Activated naive CD4-positive, alpha-beta T cell treated with anti-CD3 and anti-CD28 coated beads, Interleukin-2, amount 50 U/mL, for 24 hours (primary cell): ENCODE measurements at regions not wholly inside any gene's neighbourhood (a gene's known extent, or its start where the extent isn't known, plus 50 kb on each side); places are given as distances from the start of the nearest gene placed in this dataset.

ENCODE experiments used
- H3K27ac Mint-ChIP-seq: one replicate; pipeline ENCODE4 v1.8.0; 2021; ENCODE audit warnings: mild to moderate bottlenecking, mixed read lengths
- H3K27me3 Mint-ChIP-seq: one replicate; pipeline ENCODE4 v1.8.0; 2021; ENCODE audit warnings: mixed read lengths
- H3K36me3 Mint-ChIP-seq: one replicate; pipeline ENCODE4 v1.8.0; 2021; ENCODE audit warnings: mixed read lengths
- H3K4me1 Mint-ChIP-seq: one replicate; pipeline ENCODE4 v1.8.0; 2021; ENCODE audit warnings: mixed read lengths
- H3K4me3 Mint-ChIP-seq: one replicate; pipeline ENCODE4 v1.8.0; 2021; ENCODE audit warnings: mild to moderate bottlenecking, mixed read lengths
- H3K9me3 Mint-ChIP-seq: one replicate; pipeline ENCODE4 v1.8.0; 2021; ENCODE audit warnings: mixed read lengths

DNA sequence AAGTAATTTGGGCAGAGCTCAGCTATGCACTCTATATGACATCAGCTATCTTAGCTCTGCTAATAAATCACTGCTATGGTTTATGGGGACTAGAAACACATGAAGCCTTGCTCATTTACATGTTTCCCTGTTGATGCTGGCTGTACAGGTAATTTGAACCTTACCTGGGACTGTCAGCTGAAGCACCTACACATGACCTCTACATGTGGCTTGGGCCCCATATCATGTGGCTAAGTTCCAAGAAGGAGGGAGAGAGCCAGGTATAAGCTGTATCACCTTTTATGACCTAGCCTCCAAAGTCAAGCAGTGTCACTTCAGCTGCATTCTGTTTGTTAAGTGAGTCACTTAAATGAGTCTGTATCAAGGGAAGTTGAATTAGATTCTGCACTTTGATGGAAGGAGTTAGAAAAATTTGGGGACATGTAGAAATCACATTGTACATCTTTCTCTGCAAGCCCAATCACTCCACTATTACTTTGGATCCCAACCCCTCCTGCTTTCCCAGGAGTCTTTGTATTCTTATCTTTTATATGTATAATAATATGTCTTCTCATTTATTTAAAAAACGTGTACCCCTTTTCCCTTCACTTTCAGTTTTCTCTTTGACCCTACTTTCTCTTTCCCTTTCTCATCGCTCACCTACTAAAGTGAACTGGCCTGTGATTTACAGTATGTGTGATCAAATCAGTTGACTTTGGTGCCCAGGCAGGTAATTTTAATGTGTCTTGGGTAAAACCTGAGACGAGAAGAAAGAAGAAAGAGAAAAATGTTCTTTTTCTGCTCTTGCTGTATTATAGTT is 53.4 kb upstream of the PRKACB start:
- H3K36me3 Mint-ChIP-seq, result peaks cover 6% of the 10 kb centered on the region
- no peaks in the 10 kb centered on the region for H3K27me3 Mint-ChIP-seq
- H3K4me3 Mint-ChIP-seq, result peak overlapping the region; percentile 83
- no peaks in the 10 kb centered on the region for H3K9me3 Mint-ChIP-seq
- H3K4me1 Mint-ChIP-seq, result peaks cover 31% of the 10 kb centered on the region
- H3K27ac Mint-ChIP-seq, result peak overlapping the region; percentile 73

DNA sequence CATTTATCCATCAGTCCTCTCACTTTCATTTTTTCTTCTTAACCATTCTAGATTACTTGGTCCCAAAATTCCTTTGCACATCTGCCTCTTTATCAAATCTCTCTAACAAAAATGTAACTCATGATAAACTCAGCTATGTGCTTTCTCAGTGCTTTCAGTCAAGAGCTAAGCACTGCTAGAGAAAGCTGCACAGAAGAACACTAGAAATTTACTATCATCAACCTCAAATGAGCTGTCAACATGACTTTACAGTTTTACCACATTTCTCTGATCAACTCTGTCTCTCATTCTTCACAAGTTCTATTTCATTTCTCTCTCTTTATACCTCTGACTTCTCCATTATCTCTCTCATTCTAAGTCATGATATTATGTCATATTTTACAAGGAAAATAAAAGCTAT is 54.2 kb upstream of the PRKACB start:
- no peaks in the 10 kb centered on the region for H3K36me3 Mint-ChIP-seq
- peak overlapping the region; percentile 83 for H3K4me3 Mint-ChIP-seq
- H3K4me1 Mint-ChIP-seq, result peaks cover 31% of the 10 kb centered on the region
- H3K27me3 Mint-ChIP-seq, result no peaks in the 10 kb centered on the region
- peak overlapping the region; percentile 73 for H3K27ac Mint-ChIP-seq
- no peaks in the 10 kb centered on the region for H3K9me3 Mint-ChIP-seq

DNA sequence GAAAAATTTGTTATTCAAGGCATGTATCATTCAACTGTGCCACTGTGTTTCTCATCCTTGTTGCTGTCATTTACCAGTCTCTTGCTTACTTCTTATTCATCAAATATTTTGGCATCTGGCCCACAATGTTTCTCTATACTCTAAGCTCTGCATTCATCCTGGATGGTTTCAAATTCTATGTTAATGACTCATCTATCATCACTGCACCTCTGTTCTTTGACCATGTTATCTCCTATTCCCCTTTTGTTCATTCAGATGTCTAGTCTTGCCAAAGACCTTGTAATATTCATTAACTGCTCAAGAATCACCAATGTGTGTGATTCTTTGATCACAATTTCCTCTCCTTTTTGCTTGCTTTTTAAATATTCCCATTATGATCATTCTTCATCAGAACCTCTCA is 54.6 kb upstream of the PRKACB start:
- peak overlapping the region; percentile 83 for H3K4me3 Mint-ChIP-seq
- peaks cover 31% of the 10 kb centered on the region for H3K4me1 Mint-ChIP-seq
- H3K27ac Mint-ChIP-seq, result peak overlapping the region; percentile 73
- H3K9me3 Mint-ChIP-seq, result no peaks in the 10 kb centered on the region
- H3K36me3 Mint-ChIP-seq, result no peaks in the 10 kb centered on the region
- H3K27me3 Mint-ChIP-seq, result peaks cover under 1% of the 10 kb centered on the region

DNA sequence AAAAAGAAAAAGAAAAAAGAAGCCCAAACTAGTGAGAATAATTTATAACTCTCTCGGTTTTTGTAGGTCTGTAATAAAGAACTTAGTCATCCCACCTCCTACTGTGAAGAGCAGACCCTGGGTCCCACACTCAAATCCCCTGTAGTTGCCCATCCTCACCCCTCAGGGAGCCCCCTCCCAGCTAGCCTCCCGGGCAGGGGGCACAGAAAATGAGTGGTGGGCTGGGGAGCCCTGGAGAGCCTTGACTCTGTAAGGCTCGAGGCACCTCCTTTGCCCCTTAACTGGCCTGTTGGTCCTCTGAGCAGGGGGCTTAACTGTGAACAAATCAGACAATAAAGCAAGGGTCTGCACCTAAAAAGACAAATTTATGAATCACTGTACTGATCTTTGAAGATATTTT is 57.5 kb upstream of the PRKACB start:
- H3K4me3 Mint-ChIP-seq, result no peak overlapping the region
- peaks cover 25% of the 10 kb centered on the region for H3K4me1 Mint-ChIP-seq
- H3K36me3 Mint-ChIP-seq, result no peaks in the 10 kb centered on the region
- H3K9me3 Mint-ChIP-seq, result no peaks in the 10 kb centered on the region
- peaks cover 2% of the 10 kb centered on the region for H3K27me3 Mint-ChIP-seq
- H3K27ac Mint-ChIP-seq, result no peak overlapping the region

DNA sequence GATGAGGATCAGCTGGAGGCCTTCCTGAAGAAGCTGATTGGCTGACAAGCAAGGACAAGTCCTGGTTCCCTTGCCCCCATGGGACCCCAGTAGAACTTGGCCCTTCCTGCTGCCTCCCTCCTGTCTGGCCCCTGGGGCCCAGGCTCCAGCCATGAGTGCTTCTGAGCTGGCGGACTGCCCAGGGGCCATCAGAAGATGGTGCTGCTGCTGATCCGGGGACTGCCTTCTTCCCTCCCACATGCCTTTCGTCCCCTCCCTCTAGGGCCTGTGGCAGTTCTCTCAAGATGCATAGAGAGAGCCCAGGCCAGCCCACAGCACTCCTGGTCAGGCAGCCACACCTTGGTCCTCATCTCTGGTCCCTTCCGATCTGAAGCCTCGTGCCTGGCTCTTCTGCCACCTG is 57.9 kb upstream of the PRKACB start:
- Mint-ChIP-seq H3K27me3 (peaks cover 2% of the 10 kb centered on the region), H3K36me3 (no peaks in the 10 kb centered on the region), H3K27ac (no peak overlapping the region), H3K9me3 (no peaks in the 10 kb centered on the region), H3K4me1 (peaks cover 22% of the 10 kb centered on the region), H3K4me3 (no peak overlapping the region)

DNA sequence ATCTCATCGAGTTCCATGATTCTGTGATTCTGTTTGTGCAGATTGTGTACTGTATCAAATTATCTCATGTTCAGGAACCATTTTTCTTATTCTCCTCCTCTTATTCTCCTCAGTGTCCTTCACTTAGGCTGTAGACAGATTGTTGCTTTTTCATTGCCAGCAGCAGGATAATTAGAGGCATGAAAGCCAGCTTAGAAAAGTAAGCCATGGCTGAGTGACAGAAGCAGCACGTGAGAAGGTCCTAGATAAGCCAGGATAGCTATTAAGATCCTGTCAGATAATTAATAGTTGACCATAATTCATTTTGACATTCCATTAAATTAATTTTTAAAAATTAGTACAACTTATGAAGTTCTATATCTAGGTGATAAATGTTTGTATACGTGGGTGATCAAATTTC is 60.8 kb upstream of the PRKACB start:
- H3K27ac Mint-ChIP-seq, result no peak overlapping the region
- H3K27me3 Mint-ChIP-seq, result peaks cover 2% of the 10 kb centered on the region
- H3K36me3 Mint-ChIP-seq, result peaks cover 1% of the 10 kb centered on the region
- peaks cover 8% of the 10 kb centered on the region for H3K4me1 Mint-ChIP-seq
- H3K9me3 Mint-ChIP-seq, result no peaks in the 10 kb centered on the region
- no peak overlapping the region for H3K4me3 Mint-ChIP-seq

DNA sequence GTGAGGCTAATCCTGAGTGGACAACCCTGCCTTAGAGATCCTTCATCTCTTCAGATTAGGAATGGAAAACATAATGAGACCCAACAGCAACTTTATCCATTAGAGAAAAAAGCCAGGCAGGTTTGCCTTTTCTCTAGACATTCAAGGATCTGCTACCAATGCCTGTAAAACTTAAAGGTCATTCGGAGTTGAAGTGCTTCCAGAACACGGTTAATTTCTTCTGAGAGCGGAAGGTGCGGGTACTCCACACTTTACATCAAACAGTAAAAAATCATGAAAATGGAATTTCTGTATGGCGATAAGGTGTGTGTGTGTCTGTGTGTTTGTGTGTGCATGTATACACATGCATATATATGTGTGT is 65.2 kb upstream of the PRKACB start:
- Mint-ChIP-seq H3K9me3 (no peaks in the 10 kb centered on the region), H3K27me3 (no peaks in the 10 kb centered on the region), H3K4me3 (peak overlapping the region; percentile 88), H3K4me1 (peaks cover 17% of the 10 kb centered on the region), H3K27ac (peak overlapping the region; percentile 30), H3K36me3 (peaks cover 1% of the 10 kb centered on the region)

DNA sequence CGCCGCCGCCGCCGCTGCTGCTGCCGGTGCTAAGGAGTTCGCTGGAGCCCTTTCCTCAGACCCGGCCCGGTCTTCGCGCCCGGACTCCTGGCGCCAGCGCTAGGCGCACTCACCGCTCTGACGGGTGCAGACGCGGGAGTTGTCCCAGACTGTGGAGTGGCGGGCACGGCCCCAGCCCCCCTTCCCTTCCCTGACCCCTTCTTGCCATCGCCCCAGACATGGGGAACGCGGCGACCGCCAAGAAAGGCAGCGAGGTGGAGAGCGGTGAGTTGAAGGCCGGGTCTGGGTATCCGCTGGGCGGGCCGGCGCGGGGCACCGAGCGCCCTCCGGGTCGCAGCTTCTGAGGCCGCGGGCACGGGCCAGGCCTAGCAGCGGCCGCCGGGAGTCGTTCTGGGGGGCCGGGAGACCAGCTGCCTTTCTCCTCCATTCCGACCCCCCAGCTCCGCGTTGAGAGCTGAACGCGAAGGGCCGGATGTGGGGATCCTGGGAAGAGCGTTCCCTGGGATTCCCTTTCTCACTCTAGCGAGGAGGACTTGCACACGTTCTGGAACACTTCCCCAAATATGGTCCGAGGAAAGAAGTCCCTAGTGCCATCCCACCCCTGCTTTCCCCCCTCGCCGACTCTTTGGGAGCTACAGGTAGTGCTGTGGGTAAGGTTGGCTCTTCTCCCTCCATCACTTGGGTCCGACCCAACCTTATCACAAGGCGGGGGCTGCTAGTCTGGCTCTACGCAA is 65.8 kb upstream of the PRKACB start:
- no peaks in the 10 kb centered on the region for H3K27me3 Mint-ChIP-seq
- peak overlapping the region; percentile 88 for H3K4me3 Mint-ChIP-seq
- no peaks in the 10 kb centered on the region for H3K9me3 Mint-ChIP-seq
- peaks cover 17% of the 10 kb centered on the region for H3K4me1 Mint-ChIP-seq
- peaks cover 1% of the 10 kb centered on the region for H3K36me3 Mint-ChIP-seq
- peak overlapping the region; percentile 30 for H3K27ac Mint-ChIP-seq

DNA sequence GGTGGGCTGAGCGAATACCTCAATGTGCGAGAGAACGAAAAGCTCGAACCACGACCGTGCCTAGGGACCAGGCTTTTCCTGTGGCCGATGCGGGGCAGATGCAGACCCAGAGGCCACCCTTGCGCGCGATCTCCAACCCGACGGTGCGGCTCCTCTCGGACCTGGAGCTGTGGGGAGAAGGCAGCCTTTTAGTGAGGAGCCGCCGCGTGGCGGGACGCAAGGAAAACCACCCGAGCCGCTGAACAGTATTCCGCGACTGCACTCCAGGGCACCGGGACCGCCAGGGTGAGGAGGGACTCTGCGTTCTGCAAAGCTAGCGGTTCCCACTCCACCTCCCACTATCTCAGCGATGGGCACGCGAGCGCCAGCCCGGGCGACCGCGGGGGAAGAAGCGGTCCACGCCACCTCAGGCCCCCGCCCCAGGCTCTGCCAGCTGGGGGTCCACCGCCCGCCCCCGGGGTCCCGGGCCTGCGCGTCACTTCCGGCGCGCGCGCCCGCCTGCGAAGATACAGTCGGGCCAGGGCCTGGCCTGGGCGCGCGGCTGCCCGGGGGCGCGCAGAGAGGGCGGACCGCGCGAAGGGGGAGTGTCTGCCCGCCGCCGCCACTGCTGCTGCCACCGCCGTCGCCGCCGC is 66.5 kb upstream of the PRKACB start:
- H3K27me3 Mint-ChIP-seq, result no peaks in the 10 kb centered on the region
- peak overlapping the region; percentile 91 for H3K4me3 Mint-ChIP-seq
- no peaks in the 10 kb centered on the region for H3K9me3 Mint-ChIP-seq
- peaks cover 1% of the 10 kb centered on the region for H3K36me3 Mint-ChIP-seq
- peak overlapping the region; percentile 55 for H3K27ac Mint-ChIP-seq
- H3K4me1 Mint-ChIP-seq, result peaks cover 17% of the 10 kb centered on the region

DNA sequence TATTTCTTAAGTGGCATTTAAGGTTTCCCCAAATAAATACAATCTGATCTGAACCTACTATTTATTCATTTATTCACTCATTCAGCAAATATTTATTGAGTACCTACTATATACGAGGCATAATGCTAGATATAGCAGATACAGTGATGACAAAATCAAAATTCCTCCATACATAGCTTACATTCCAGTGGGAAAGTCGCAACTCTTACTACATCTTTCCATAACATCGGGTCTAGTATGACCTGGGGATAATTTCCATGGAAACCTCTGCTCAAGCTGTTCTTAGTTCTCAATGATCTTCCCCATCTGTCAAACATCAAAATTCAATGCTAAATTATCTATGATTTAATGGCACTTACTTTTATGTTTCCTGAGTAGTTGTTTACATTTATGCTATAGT is 70.8 kb upstream of the PRKACB start:
- Mint-ChIP-seq H3K4me1 (peaks cover 8% of the 10 kb centered on the region), H3K36me3 (peaks cover 7% of the 10 kb centered on the region), H3K9me3 (peaks cover 11% of the 10 kb centered on the region), H3K4me3 (no peak overlapping the region), H3K27ac (no peak overlapping the region), H3K27me3 (peaks cover 7% of the 10 kb centered on the region)

DNA sequence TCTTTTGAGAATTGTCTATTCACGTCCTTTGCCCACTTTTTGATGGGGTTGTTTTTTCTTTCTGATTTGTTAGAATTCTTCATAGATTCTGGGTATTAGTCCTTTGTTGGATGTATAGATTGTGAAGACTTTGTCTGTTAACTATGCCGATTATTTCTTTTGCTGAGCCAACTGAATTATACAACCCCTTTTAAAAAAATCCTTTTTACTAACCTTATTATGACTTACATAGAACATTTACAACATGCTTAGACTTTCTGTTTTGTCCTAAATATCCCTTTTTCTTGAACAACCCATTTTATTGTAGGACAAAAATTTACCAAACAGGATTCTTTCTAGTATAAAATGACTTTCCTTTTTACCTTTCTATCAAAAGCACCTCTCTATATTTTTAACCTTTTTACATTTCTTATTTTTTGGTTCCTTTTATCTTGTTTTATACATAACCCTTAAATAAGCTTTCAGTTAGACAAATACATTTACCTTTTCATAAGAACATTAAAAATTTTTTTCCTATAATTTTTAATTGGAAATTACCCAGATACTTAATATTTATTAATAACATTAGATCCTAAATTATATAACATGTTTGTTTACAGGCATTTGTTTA is 70.4 kb upstream of the TTLL7 start:
- Mint-ChIP-seq H3K27ac (no peak overlapping the region), H3K27me3 (peaks cover 15% of the 10 kb centered on the region), H3K9me3 (peaks cover 11% of the 10 kb centered on the region), H3K4me1 (no peaks in the 10 kb centered on the region), H3K36me3 (peaks cover 7% of the 10 kb centered on the region), H3K4me3 (no peak overlapping the region)

DNA sequence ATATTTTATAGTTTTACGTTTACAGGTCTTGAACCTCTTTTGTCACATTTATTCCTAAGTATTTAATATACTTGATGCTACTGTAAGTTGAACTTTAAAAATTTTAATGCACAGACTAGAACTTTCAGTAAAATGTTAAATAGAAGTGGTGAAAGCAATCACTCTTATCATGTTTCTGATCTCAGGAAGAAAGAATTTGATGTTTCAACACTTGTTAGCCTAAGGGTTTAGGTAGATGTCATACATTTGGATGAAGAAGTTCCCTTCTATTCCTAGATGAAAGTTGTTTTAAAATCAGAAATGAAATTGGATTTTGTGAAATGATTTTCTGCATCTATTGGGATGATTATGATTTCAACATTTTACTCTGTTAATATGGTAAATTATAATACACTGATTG is 63.6 kb upstream of the TTLL7 start:
- H3K27ac Mint-ChIP-seq, result no peak overlapping the region
- no peak overlapping the region for H3K4me3 Mint-ChIP-seq
- no peaks in the 10 kb centered on the region for H3K9me3 Mint-ChIP-seq
- H3K4me1 Mint-ChIP-seq, result no peaks in the 10 kb centered on the region
- peaks cover 10% of the 10 kb centered on the region for H3K27me3 Mint-ChIP-seq
- no peaks in the 10 kb centered on the region for H3K36me3 Mint-ChIP-seq

DNA sequence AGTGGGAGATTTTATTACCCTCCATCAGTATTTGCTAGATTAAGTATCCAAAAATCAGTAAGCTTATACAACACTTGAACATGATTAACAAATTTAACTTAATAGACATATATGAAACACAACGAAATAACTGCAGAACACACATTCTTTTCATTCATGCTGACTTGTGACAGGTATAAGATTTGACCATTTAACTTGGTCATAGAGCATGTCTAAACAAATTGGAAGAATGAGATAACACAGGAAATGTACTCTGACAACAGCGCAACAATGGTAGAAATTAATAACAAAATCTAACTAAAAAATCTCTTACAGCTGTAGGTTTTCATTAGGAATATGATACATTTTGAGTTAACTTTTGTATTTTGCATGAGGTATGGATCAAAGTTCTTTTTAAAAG is 62.4 kb upstream of the TTLL7 start:
- H3K9me3 Mint-ChIP-seq, result no peaks in the 10 kb centered on the region
- no peaks in the 10 kb centered on the region for H3K4me1 Mint-ChIP-seq
- H3K4me3 Mint-ChIP-seq, result no peak overlapping the region

DNA sequence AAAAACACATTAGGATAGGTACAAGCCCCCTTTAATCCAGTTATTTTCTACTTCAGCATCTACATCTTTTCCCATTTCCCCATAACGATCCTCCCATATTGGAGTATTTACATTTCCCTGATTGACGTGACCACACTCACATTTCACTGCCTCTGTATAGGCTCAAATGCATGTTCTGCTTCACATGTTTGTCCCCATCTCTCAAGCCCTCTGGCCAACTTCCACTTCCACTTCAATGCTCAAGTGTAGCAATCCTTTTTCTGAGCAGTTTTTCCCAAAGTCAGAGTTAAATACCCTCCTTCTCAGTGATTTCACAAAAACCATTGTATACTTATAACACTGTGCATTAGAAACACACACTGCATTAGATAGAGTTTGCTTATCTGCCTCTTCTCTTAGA is 61.8 kb upstream of the TTLL7 start:
- no peaks in the 10 kb centered on the region for H3K36me3 Mint-ChIP-seq
- H3K27ac Mint-ChIP-seq, result no peak overlapping the region
- no peaks in the 10 kb centered on the region for H3K4me1 Mint-ChIP-seq
- H3K27me3 Mint-ChIP-seq, result peaks cover 8% of the 10 kb centered on the region
- H3K9me3 Mint-ChIP-seq, result no peaks in the 10 kb centered on the region
- no peak overlapping the region for H3K4me3 Mint-ChIP-seq

More for the DNA sequence above, 62.4 kb upstream of the TTLL7 start:
- Mint-ChIP-seq H3K27ac (no peak overlapping the region), H3K36me3 (no peaks in the 10 kb centered on the region), H3K27me3 (peaks cover 10% of the 10 kb centered on the region)

DNA sequence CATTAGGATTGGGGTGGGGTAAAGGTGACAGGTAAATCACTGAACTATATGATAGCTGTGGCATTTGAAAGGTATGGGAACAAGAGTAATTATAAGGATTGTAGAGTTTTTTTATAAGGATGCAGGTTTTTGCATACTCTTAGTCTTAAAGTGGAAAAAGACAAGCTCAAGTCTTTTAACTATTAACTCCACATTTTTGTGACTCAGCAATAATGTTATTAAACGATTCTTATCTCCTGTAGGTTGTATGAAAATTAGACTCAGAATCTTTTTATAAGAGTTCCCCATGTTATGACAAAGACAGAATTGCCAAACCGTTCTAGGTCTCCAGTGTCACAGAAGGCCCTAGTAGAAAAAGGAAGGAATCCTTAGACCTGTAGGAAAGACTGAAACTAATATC is 49.9 kb upstream of the TTLL7 start:
- Mint-ChIP-seq H3K27me3 (peaks cover 1% of the 10 kb centered on the region), H3K4me1 (no peaks in the 10 kb centered on the region), H3K9me3 (no peaks in the 10 kb centered on the region), H3K4me3 (no peak overlapping the region), H3K27ac (no peak overlapping the region), H3K36me3 (no peaks in the 10 kb centered on the region)
